H1 (cell line): ENCODE measurements at regions not wholly inside any gene's neighbourhood (a gene's known extent, or its start where the extent isn't known, plus 50 kb on each side); places are given as distances from the start of the nearest gene placed in this dataset.

Experiments
- JUND ChIP-seq: IDR thresholded peaks from 2 replicates; pipeline ENCODE4 v1.6.1; 2011; ENCODE audit warnings: mild to moderate bottlenecking, improper control_type of control experiment, low read length
- RAD21 ChIP-seq, 2 experiments: IDR thresholded peaks in 1 of 2; conservative IDR thresholded peaks in 1 of 2; 2 replicates each; pipeline ENCODE4 v1.6.1; 2011; ENCODE audit warnings: low read depth in 2 of 2, low read length in 2 of 2, improper control_type of control experiment in 1 of 2, inconsistent platforms in 1 of 2, mild to moderate bottlenecking in 1 of 2, moderate library complexity in 1 of 2
- RFX5 ChIP-seq: IDR thresholded peaks from 2 replicates; pipeline ENCODE4 v1.6.1; 2011; ENCODE audit warnings: low read depth, low read length, improper control_type of control experiment, borderline replicate concordance
- TEAD4 ChIP-seq: IDR thresholded peaks from 2 replicates; pipeline ENCODE4 v1.6.1; 2012; ENCODE audit warnings: low read depth, low read length, inconsistent platforms, mixed read lengths

DNA sequence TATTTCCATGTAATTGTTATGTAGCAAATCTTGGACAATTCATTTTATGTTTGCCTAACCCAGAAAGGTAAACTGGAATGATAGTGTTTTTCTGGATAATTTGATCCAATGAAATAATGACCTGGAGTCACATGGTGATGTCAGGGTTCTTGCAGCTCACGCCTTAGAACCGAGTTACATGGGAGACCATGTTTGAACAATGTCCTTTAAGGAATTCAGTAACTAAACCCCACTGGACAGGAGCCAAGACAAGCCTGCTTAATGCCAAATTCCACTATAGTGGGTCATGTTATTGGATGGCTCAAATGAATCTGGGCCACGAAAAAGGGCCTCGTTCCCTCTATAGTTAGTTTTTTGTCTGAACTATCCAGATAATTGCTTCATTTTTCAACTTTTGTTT lies 255.8 kb upstream of the HMGA2 start (continued):
- TF ChIP-seq RFX5, result no peak
- TF ChIP-seq RAD21 (IDR thresholded peaks at IDR 0.05 in 1 of 2, conservative IDR thresholded peaks at IDR 0.05 in 1 of 2; ENCODE audit: low read depth in 2 of 2, low read length in 2 of 2), result no peak
- no peak for TF ChIP-seq TEAD4
- TF ChIP-seq JUND, result no peak
